Lung (tissue), 11 donors: ENCODE measurements at regions not wholly inside any gene's neighbourhood (a gene's known extent, or its start where the extent isn't known, plus 50 kb on each side); places are given as distances from the start of the nearest gene placed in this dataset.

Experiments used
- ATAC-seq: fragments of 200-7000 bp; cut with Tn5 transposase; one replicate; pipeline ENCODE4 v1.9.1; 2020; ENCODE audit warnings: moderate number of reproducible peaks; ENCODE audit not compliant: insufficient read depth, low FRiP score
- DNase-seq, 3 donors: peaks; one replicate each; pipeline ENCODE4 v3.0.0-alpha.2; 2013 to 2017
- H3K27ac ChIP-seq, 2 donors: one replicate each; pipeline ENCODE4 v1.5.1; 2013; ENCODE audit warnings: mild to moderate bottlenecking in 2 of 2, moderate library complexity in 2 of 2, control low read depth in 1 of 2, inconsistent platforms in 1 of 2, low read depth in 1 of 2, low read length in 1 of 2
- H3K27me3 ChIP-seq, 3 donors: one replicate each; pipeline ENCODE4 v1.5.1; 2013; ENCODE audit warnings: low read length in 2 of 3; ENCODE audit not compliant: control insufficient read depth in 3 of 3, insufficient read depth in 3 of 3
- H3K36me3 ChIP-seq, 4 donors: one replicate each; pipeline ENCODE4 v1.5.1; 2013; ENCODE audit warnings: low read length in 4 of 4, mild to moderate bottlenecking in 1 of 4, moderate library complexity in 1 of 4; ENCODE audit not compliant: control insufficient read depth in 4 of 4, insufficient read depth in 4 of 4
- H3K4me1 ChIP-seq, 5 donors: one replicate each; pipeline ENCODE4 v1.5.1; 2013; ENCODE audit warnings: low read length in 5 of 5, mild to moderate bottlenecking in 2 of 5, moderate library complexity in 1 of 5; ENCODE audit not compliant: control insufficient read depth in 5 of 5, insufficient read depth in 5 of 5
- H3K4me3 ChIP-seq: one replicate; pipeline ENCODE4 v1.5.1; 2013; ENCODE audit warnings: mild to moderate bottlenecking, control low read depth, moderate library complexity
- H3K9ac ChIP-seq, 2 donors: one replicate each; pipeline ENCODE4 v1.5.1; 2013; ENCODE audit warnings: low read length in 2 of 2, control low read depth in 1 of 2; ENCODE audit not compliant: insufficient read depth in 1 of 2
- H3K9me3 ChIP-seq, 4 donors: one replicate each; pipeline ENCODE4 v1.5.1; 2013; ENCODE audit warnings: low read length in 3 of 4, mild to moderate bottlenecking in 1 of 4, moderate library complexity in 1 of 4; ENCODE audit not compliant: control insufficient read depth in 4 of 4, insufficient read depth in 3 of 4
- CTCF ChIP-seq: IDR thresholded peaks from 2 replicates; pipeline ENCODE4 v1.5.1; 2012; ENCODE audit warnings: mild to moderate bottlenecking; ENCODE audit errors: control extremely low read depth, extremely low read depth
- WGBS, 2 donors: extraction: QIAGEN DNeasy Blood & Tissue Kit; methylation state at CpG; one replicate each; pipeline ENCODE4 v1.1.7; 2013; 5-methylcytosine and 5-hydroxymethylcytosine counted together
- donor health status: control.
- donor health status: control.
- donor health status: Bipolar disorder and iron deficiency.
- donor health status: healthy.
- donor health status: DM: yes; HTN: yes; CAD: no.

DNA sequence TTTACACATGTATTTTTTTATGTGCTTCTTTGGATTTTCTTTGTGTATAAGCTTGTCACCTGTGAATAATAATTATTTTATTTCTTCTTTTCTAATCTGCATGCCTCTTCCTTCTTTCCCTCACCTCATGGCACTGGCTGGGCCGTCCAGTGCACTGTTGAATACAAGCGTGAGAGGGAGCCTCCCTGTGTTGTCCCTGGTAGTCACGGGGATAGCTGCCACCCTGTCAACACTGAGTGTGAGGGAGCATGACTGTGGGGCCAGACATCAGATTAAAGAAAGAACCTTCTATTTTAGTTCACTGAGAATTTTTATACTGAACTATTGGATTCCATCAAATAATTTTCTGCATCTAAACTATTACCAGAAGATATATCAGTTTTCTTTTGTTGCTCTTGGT lies 187.9 kb downstream of the CDC14C start:
- Histone ChIP-seq H3K9me3 (peaks cover 0 to 4% (median 0%) of the 10 kb centered on the region in 4 donors), H3K36me3 (no peaks in the 10 kb centered on the region), H3K27me3 (no peaks in the 10 kb centered on the region), H3K9ac (no peak overlapping the region), H3K27ac (no peak overlapping the region), H3K4me3 (no peak overlapping the region), H3K4me1 (no peaks in the 10 kb centered on the region)
- 64 to 80% methylated on average over 3 of the region's 3 CpGs for WGBS, 2 donors
- no peak for TF ChIP-seq CTCF
- no peak for DNase-seq
- no peak for ATAC-seq

DNA sequence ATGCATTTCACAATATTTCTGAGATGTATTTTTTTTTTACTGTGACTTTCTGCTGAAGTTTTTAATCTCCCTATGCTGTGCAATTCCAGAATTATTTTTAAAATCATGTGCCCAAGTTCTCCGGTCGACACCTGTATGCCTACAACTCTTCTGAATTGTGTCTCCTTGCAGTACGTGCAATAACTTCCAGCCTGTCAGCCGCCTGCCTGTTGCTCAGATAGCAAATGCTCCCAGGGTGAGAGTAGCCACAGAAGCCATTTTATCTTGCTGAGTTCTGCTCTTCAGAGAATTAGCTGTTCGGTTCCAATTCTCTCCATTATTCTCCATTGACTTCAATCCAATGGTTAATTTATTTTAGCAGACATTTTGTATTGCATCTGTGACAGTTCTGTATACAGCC lies 188.3 kb downstream of the CDC14C start:
- no peak for TF ChIP-seq CTCF
- no peak for DNase-seq
- 78 to 81% methylated on average over 5 of the region's 5 CpGs for WGBS, 2 donors
- Histone ChIP-seq H3K27me3 (no peaks in the 10 kb centered on the region), H3K27ac (no peak overlapping the region), H3K9ac (no peak overlapping the region), H3K9me3 (peaks cover 0 to 4% (median 0%) of the 10 kb centered on the region in 4 donors), H3K4me3 (no peak overlapping the region), H3K36me3 (no peaks in the 10 kb centered on the region), H3K4me1 (no peaks in the 10 kb centered on the region)
- ATAC-seq, result no peak

DNA sequence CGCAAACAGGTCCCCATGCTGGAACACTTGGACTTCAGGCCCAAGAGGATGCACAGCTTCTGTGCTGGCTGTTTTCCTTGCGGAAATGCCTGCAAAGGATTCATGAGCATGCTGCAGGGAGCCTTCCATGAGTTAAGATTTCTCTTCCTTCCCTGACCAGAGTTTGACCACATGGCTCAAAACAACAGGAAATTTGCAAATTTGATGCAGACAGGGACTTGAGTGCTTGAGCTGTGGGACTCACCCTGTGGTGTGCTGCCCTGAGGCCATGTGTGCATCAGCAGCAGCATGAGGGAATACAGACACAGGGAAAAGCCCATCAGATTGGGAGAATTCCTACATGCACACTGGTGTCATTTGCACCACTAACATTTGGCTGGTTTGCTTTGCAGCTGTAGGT lies 195.4 kb downstream of the CDC14C start:
- ATAC-seq, result no peak

More for the DNA sequence above, 195.4 kb downstream of the CDC14C start:
- Histone ChIP-seq H3K27ac (no peak overlapping the region), H3K4me3 (no peak overlapping the region), H3K9ac (no peak overlapping the region), H3K4me1 (no peaks in the 10 kb centered on the region), H3K36me3 (no peaks in the 10 kb centered on the region), H3K9me3 (peaks cover 0 to 7% (median 0%) of the 10 kb centered on the region in 4 donors), H3K27me3 (no peaks in the 10 kb centered on the region)
- no peak for TF ChIP-seq CTCF
- DNase-seq, result no peak
- 92 to 96% methylated on average over 2 of the region's 2 CpGs for WGBS, 2 donors
